Kidney (tissue), 13 donors: ENCODE measurements at regions not wholly inside any gene's neighbourhood (a gene's known extent, or its start where the extent isn't known, plus 50 kb on each side); places are given as distances from the start of the nearest gene placed in this dataset.

Source experiments
- DNase-seq, 5 donors: peaks; one replicate each; pipeline ENCODE4 v3.0.0-alpha.2; 2013 to 2020
- FAIRE-seq: peaks from 2 replicates; lab custom pipeline; 2012; peaks lifted over from hg19 to GRCh38; lab: Jason Lieb, UNC
- H3K27ac ChIP-seq, 2 donors: one replicate each; pipeline ENCODE4 v1.7.0; 2013; ENCODE audit warnings: low read depth in 2 of 2, low read length in 2 of 2, inconsistent platforms in 1 of 2
- H3K27me3 ChIP-seq: one replicate; pipeline ENCODE4 v1.7.1; 2013; ENCODE audit warnings: low read length, inconsistent platforms; ENCODE audit not compliant: control insufficient read depth, insufficient read depth
- H3K36me3 ChIP-seq, 3 donors: one replicate each; pipeline versions ENCODE4 v1.7.0 to v1.7.1; 2013; ENCODE audit warnings: low read length in 3 of 3, control low read depth in 1 of 3, inconsistent platforms in 1 of 3; ENCODE audit not compliant: insufficient read depth in 3 of 3, control insufficient read depth in 2 of 3
- H3K4me1 ChIP-seq, 3 donors: one replicate each; pipeline versions ENCODE4 v1.7.0 to v1.7.1; 2013; ENCODE audit warnings: low read length in 3 of 3, inconsistent platforms in 1 of 3, low read depth in 1 of 3; ENCODE audit not compliant: control insufficient read depth in 2 of 3, insufficient read depth in 2 of 3
- H3K4me3 ChIP-seq, 3 donors: one replicate each; pipeline versions ENCODE4 v1.7.0 to v1.8.1; 2013; ENCODE audit warnings: low read length in 3 of 3, control low read depth in 1 of 3, inconsistent platforms in 1 of 3
- H3K9ac ChIP-seq, 3 donors: one replicate each; pipeline versions ENCODE4 v1.7.0 to v1.7.1; 2013; ENCODE audit warnings: low read length in 3 of 3, control low read depth in 1 of 3, inconsistent platforms in 1 of 3
- H3K9me3 ChIP-seq, 3 donors: one replicate each; pipeline versions ENCODE4 v1.7.0 to v1.7.1; 2013; ENCODE audit warnings: low read length in 3 of 3, control low read depth in 1 of 3, inconsistent platforms in 1 of 3; ENCODE audit not compliant: control insufficient read depth in 2 of 3, insufficient read depth in 1 of 3
- CTCF ChIP-seq: IDR thresholded peaks from 3 replicates; pipeline ENCODE4 v1.5.1; 2012; ENCODE audit warnings: mild to moderate bottlenecking, moderate library complexity, borderline replicate concordance; ENCODE audit not compliant: insufficient read depth; ENCODE audit errors: extremely low read depth
- intact Hi-C: fragments of 100-400 bp; cut with DNase I; formaldehyde crosslinking; loops from one replicate; pipeline ENCODE4 v1.11.1; 2022
- donor health status: control.
- donor health status: control.
- donor health status: control.
- donor health status: control.
- donor health status: control.
- donor health status: DM: yes; HTN: yes; CAD: no.
- donor health status: Normal renal cell carcinoma (clear cell type).

- Histone ChIP-seq H3K9me3 (no peaks in the 10 kb centered on the region), H3K27ac (no peak overlapping the region), H3K27me3 (no peaks in the 10 kb centered on the region), H3K36me3 (no peaks in the 10 kb centered on the region), H3K4me3 (no peak overlapping the region), H3K4me1 (no peaks in the 10 kb centered on the region), H3K9ac (no peak overlapping the region)
- FAIRE-seq (no peak), DNase-seq (peak in 1 of 5 donors; percentile 46)
- intact Hi-C loops, result no loop called here
- TF ChIP-seq CTCF, result no peak
Observed at GRCh38 chr10:42454313-42454712, 184.1 kb downstream of the ZNF33B start.

GRCh38 chr10:42431095-42431494 lies 207.3 kb downstream of the ZNF33B start:
- Histone ChIP-seq H3K4me1 (no peaks in the 10 kb centered on the region), H3K9ac (no peak overlapping the region), H3K4me3 (no peak overlapping the region), H3K9me3 (no peaks in the 10 kb centered on the region), H3K27me3 (no peaks in the 10 kb centered on the region), H3K36me3 (no peaks in the 10 kb centered on the region), H3K27ac (no peak overlapping the region)
- DNase-seq (no peak), FAIRE-seq (no peak)
- intact Hi-C loops, result no loop called here
- TF ChIP-seq CTCF, result no peak

- peak in 1 of 5 donors; percentile 7 for DNase-seq
- peak; percentile 77 for FAIRE-seq
- Histone ChIP-seq H3K9ac (no peak overlapping the region), H3K4me3 (no peak overlapping the region), H3K27ac (no peak overlapping the region), H3K9me3 (no peaks in the 10 kb centered on the region), H3K36me3 (no peaks in the 10 kb centered on the region), H3K27me3 (no peaks in the 10 kb centered on the region), H3K4me1 (no peaks in the 10 kb centered on the region)
- peak; percentile 31 for TF ChIP-seq CTCF
- intact Hi-C loops, result no loop called here
Observed at GRCh38 chr10:42428534-42428933, 209.8 kb downstream of the ZNF33B start.

DNA sequence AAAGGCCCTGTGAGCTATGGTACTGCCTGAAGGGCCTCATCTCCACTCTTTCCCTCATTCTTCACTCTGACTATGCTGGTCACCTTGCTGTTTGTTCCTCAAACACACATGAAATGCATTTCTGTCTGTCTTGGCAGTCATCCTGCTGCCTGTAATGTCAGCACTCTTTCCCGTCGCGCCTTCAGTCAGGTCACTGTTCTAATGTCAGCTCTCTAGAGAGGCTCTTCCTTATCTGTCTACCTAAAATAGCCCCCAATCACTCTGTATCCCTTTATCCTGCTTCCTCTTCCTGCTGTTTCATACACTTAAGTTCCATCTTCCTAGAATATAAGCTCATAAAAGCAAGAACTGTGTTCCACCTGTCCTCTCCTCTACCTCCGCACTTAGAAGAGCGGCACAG lies 215.5 kb downstream of the ZNF33B start:
- intact Hi-C loops, result no loop called here
- H3K4me1 ChIP-seq, result no peaks in the 10 kb centered on the region
- no peak for TF ChIP-seq CTCF
- H3K27ac ChIP-seq, result no peak overlapping the region
- no peak overlapping the region for H3K9ac ChIP-seq
- no peak for DNase-seq
- no peaks in the 10 kb centered on the region for H3K36me3 ChIP-seq
- no peak overlapping the region for H3K4me3 ChIP-seq
- H3K27me3 ChIP-seq, result no peaks in the 10 kb centered on the region
- no peaks in the 10 kb centered on the region for H3K9me3 ChIP-seq
- no peak for FAIRE-seq
